ENCODE measurements at regions not wholly inside any gene's neighbourhood (a gene's known extent, or its start where the extent isn't known, plus 50 kb on each side); places are given as distances from the start of the nearest gene placed in this dataset.
"Not testable (repeated sequence)": the region's sequence is repeated elsewhere in the genome, so short reads cannot be mapped to it uniquely, and the experiment has no call there.

- ChIA-PET POLR2A (no interaction called here), CTCF (no interaction called here)
Observed at GRCh38 chr5:106417566-106417965, 1253.2 kb downstream of the EFNA5 start.

- POLR2A ChIA-PET: no interaction called here
- CTCF ChIA-PET: no interaction called here
Observed at GRCh38 chr5:106417163-106417562, 1253.6 kb downstream of the EFNA5 start.

GRCh38 chr5:106415541-106415940 lies 1255.2 kb downstream of the EFNA5 start:
- ChIA-PET CTCF (no interaction called here), POLR2A (no interaction called here)

- CTCF ChIA-PET: no interaction called here
- POLR2A ChIA-PET: no interaction called here
Observed at GRCh38 chr5:106414342-106414741, 1256.4 kb downstream of the EFNA5 start.

- ChIA-PET POLR2A (no interaction called here), CTCF (interaction anchor here (1.2 kb wide), 1 partner anchor 17 kb away, joined by 3 read pairs; no protein-coding TSS in a partner anchor)
Observed at GRCh38 chr5:106412606-106413005, 1258.1 kb downstream of the EFNA5 start.

GRCh38 chr5:106408570-106408969 lies 1262.2 kb downstream of the EFNA5 start:
- POLR2A ChIA-PET: no interaction called here
- CTCF ChIA-PET: no interaction called here

- CTCF ChIA-PET: no interaction called here
- POLR2A ChIA-PET: no interaction called here
Observed at GRCh38 chr5:106408141-106408540, 1262.6 kb downstream of the EFNA5 start.

- ChIA-PET CTCF (no interaction called here), POLR2A (no interaction called here)
Observed at GRCh38 chr5:106401561-106401960, 1269.2 kb downstream of the EFNA5 start.

GRCh38 chr5:106399391-106399790 lies 1271.3 kb downstream of the EFNA5 start:
- CTCF ChIA-PET: no interaction called here
- POLR2A ChIA-PET: no interaction called here

- ChIA-PET POLR2A (no interaction called here), CTCF (no interaction called here)
Observed at GRCh38 chr5:106397700-106398099, 1273.0 kb downstream of the EFNA5 start.

- ChIA-PET POLR2A (no interaction called here), CTCF (no interaction called here)
Observed at GRCh38 chr5:106393276-106393675, 1277.5 kb downstream of the EFNA5 start.

GRCh38 chr5:106392766-106393165 lies 1278.0 kb downstream of the EFNA5 start:
- ChIA-PET CTCF (no interaction called here), POLR2A (no interaction called here)

- POLR2A ChIA-PET, CTCF ChIA-PET: not testable (repeated sequence)
Observed at GRCh38 chr5:106387767-106388166, 1283.0 kb downstream of the EFNA5 start.

GRCh38 chr5:106386287-106386686 lies 1284.5 kb downstream of the EFNA5 start:
- CTCF ChIA-PET: no interaction called here
- POLR2A ChIA-PET: no interaction called here

- ChIA-PET CTCF (no interaction called here), POLR2A (no interaction called here)
Observed at GRCh38 chr5:106380736-106381135, 1290.0 kb downstream of the EFNA5 start.

GRCh38 chr5:106376522-106376921 lies 1294.2 kb downstream of the EFNA5 start:
- CTCF ChIA-PET: no interaction called here

GRCh38 chr5:106374956-106375355 lies 1295.8 kb downstream of the EFNA5 start:
- CTCF ChIA-PET: no interaction called here
- POLR2A ChIA-PET: no interaction called here

More at GRCh38 chr5:106376522-106376921, 1294.2 kb downstream of the EFNA5 start:
- POLR2A ChIA-PET: no interaction called here

GRCh38 chr5:106368021-106368420 lies 1302.7 kb downstream of the EFNA5 start:
- POLR2A ChIA-PET: no interaction called here
- CTCF ChIA-PET: no interaction called here

GRCh38 chr5:106367281-106367680 lies 1303.5 kb downstream of the EFNA5 start:
- ChIA-PET POLR2A (no interaction called here), CTCF (no interaction called here)

- ChIA-PET CTCF (no interaction called here), POLR2A (no interaction called here)
Observed at GRCh38 chr5:106363578-106363977, 1307.2 kb downstream of the EFNA5 start.

GRCh38 chr5:106361905-106362304 lies 1308.8 kb downstream of the EFNA5 start:
- POLR2A ChIA-PET: no interaction called here

GRCh38 chr5:106331415-106331814 lies 1339.3 kb downstream of the EFNA5 start:
- CTCF ChIA-PET: no interaction called here
- POLR2A ChIA-PET: no interaction called here

More at GRCh38 chr5:106361905-106362304, 1308.8 kb downstream of the EFNA5 start:
- CTCF ChIA-PET: no interaction called here

- ChIA-PET POLR2A (no interaction called here), CTCF (no interaction called here)
Observed at GRCh38 chr5:106324356-106324755, 1346.4 kb downstream of the EFNA5 start.
